HG03196 (cell line): ENCODE measurements at regions not wholly inside any gene's neighbourhood (a gene's known extent, or its start where the extent isn't known, plus 50 kb on each side); places are given as distances from the start of the nearest gene placed in this dataset.

Experiments used
- ATAC-seq: cut with Tn5 transposase; IDR thresholded peaks from one replicate; pipeline ENCODE4 v1.9.1; 2021; ENCODE audit not compliant: unreplicated experiment

DNA sequence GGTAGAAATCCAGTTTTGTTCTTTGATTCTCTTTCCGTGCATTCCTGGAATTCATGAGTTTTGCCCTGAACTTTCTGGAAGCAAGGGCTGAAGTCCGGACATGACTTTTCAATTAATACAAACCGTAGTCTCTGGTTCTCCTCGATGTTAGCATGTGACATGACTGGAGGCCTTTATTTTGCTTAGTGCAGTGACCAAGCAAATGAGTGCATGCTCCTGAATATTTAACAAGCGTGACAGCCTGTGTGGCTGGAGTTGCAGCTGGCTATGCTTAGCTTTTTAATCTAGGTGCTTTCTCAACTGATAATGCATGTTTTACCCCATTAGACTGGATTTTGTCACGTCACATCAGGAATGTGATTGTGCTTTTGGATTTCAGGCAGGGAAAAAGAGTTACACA is 302.1 kb downstream of the MAP2K6 start:
- no peak for ATAC-seq

DNA sequence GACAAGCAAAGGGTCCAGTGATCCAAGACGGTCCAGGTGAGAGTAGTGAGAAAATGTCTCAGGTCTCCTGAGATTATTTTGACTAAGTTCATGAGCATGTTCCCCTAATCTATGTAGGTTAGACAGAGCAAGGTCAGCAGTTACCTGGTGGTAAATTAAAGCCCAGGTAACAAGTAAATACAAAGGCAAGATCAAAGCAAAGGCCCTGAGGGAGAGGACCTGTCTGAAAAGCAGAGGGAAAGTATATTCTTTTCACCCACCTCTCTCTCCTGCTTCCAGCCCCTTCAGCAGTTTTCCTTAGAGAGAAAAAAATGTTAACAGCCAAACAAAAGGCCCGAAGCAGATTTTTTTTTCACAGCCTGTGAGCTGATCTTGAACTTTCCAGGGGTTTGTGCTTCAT is 302.7 kb downstream of the MAP2K6 start:
- no peak for ATAC-seq

DNA sequence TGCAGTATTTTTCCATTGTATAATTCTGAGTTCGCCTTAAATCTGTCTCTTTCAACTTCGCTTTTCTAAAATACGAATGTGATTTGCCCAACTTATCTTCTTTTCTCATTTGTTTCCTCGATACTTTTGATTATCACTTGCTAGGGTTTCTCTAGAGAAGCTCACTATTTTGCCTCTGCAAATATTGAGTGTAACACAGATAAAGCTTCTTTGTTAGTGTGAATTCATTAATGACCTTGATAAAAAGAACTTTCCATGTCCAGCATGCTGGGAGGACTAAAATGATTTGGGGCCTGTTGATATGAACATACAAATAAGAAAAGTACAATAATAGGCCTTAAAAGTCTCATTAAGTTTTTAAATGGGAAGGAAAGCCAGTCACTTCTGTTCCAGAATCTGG is 303.3 kb downstream of the MAP2K6 start:
- ATAC-seq: no peak

DNA sequence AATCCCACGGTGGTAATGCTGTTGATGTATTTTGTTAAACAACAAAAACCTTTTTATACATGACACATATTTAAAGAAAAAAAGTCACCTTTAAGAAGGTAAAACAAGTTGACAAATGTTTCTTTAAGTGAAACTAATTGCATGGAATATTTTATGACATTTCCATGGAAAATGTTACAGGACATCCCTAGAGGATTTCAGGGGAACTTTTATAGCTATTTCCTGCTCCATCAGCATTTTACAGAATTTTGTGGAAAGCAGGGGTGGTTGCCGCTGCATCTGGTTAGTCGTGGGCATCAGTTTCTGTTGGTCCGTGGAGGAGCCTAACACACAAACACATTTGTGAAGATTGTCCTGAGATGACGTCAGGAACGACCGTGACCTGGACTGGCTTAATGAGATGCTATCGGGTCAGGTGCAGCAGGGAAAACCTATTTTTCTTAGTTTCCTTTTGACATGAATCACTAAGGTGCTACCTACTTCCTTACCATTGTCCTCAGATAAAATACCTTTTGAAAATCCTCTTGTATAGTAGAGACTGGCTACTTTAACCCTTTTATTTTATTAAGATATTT is 305.1 kb downstream of the MAP2K6 start:
- no peak for ATAC-seq

DNA sequence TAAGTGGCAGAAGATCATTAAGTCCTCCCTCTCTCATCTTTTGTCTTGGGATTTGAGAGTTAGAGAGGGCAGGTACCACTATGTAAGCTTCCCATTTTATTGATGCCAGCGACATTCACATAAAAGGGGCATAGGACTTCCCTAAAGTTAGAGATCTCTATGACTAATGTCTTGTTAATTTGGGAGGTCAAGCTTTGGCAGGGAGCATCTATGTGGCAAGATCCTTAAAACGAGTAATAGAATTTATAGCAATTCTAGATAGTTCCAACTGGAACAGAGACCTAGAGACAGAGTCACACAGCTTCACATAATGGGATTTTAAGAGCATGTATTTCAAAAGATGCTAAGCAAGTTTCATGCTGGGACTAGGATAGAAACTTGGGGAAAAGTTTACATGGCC is 308.0 kb downstream of the MAP2K6 start:
- no peak for ATAC-seq

DNA sequence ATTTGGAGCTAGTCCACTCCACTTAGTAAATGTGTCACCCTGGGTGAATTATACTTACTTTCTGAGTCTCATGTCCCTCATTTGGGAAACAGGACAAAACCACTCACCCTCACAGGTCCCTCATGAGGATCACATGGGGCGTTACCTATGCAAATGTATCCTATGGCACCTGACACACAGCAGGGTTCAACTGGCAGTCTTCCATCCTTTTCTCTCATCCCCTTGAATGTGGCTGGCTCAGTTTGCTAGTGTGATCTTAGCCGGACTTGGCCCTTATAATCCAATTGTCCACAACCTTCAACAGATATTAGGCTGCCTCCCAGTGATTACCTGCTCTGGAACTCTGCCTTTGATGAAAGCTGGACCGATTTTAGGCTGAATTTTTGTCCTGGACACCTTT is 308.8 kb downstream of the MAP2K6 start:
- ATAC-seq: no peak

DNA sequence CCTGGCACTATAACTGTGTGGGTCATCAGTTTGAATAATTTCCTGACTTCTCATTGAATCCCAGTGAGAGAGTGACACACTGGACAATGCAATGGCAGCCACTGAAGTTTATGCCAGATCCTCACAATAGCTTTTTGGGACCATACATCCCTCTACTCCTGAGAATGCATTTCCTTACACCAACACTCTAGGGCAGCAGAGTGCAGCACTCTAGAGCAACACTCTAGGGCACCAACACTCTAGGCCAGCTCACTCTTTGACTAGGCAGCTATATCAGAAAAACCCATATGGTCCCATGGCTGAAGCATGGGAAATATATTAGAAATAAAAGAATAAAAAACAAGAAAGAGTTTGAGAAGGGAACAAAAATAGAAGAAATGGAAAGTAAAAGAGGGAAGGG is 309.2 kb downstream of the MAP2K6 start:
- ATAC-seq: no peak

DNA sequence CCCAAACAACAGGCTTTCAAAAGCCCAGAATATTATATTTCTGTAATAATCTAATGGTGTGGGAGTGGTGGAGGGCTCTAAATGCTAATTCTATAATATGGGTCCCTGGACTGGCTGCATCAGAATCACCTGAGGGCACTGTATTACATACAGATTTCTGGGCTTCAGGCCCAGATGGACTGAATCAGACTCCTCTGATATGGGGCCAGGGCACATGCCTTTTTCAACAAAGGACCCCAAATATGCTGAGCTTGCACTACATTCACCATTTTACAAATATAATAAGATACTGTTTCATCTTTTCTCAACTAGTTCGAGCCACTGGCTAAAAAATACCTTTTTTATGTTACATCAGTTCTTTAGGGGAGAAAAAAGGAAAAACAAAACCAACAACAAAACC is 309.7 kb downstream of the MAP2K6 start:
- ATAC-seq: no peak

DNA sequence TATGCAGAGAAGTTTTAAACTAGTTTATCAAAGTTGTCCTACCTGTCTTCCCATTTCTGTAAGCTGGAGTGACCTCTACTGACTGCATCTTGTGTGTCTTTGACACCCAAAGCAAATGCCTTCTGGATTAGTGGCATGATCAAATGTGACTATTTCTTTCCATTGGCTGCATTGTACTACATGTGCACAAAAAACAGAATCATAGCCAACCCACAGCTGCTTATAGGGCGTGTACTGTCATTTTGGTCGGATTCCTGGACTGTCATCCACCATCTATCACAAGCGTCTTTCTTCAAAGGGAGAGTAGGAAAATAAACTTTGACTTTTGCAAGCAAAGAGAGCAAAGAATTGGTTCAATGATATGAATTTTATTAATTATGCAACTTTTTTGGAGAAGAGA is 310.6 kb downstream of the MAP2K6 start:
- no peak for ATAC-seq

DNA sequence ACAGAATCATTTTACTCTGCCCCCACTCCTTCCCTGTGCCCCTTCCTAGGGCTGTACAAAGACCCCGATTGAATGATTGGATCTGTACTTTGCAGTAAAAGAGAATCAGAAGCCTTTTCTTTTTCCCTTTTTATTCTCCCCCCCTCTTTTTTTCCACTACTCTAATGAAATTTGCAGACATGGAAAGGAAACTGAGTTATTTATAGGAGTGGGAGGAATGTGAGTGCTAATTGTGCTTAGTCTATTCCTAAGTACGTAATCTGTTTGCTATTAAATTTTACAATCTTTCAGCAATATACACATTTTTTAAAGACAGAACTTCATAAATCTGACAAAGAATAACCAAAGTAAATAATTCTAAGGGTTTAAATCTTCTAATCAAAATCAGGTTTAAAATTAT is 314.3 kb downstream of the MAP2K6 start:
- ATAC-seq: no peak

DNA sequence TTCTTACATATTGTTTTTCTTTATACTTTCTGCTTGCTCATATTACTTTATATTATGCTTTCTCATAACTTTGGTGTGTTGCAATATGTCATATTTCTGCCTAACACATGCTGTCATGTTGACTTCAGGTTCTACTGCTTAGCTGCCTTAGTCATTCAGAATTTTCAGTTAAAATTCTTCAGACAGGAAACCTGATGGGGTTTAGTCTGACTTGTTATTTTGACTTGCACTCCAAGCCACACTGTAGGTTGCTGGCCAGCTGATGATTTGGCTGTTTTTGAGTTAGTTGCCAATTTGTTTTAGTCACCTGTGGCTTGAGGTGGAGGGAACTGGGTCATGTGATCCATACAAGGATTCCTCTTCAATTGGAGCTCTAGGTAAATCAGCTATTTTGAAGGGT is 315.4 kb downstream of the MAP2K6 start:
- no peak for ATAC-seq

DNA sequence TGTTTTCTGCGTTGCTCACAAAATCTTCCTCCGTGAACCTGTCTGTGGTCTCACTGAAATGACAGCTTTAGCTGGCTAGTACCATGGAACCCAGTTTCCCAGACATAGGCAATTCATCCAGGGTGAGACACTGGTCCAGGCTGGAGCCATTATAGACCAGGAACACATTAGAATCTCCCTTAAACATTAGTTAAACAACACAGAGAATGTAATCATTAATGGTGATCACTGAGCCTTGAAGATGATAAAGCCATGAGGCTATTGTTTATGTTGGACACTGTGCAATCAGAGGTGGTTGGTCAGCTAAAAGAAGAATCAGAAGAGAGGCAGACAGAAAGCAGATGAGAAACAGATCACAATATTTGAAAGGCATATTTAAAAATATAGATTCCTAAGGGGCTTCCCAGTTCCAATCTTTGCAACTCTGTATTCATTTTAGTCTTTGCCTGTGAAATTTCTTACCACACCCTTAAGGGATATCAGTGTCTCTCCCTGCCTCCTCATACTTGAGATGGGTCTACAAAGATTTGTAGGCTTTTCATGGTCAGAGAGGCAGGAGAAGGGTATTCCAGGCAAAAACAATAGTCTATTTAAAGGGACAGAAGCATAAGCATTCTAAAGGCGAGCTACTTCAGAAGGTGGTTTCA is 317.9 kb downstream of the MAP2K6 start:
- no peak for ATAC-seq

DNA sequence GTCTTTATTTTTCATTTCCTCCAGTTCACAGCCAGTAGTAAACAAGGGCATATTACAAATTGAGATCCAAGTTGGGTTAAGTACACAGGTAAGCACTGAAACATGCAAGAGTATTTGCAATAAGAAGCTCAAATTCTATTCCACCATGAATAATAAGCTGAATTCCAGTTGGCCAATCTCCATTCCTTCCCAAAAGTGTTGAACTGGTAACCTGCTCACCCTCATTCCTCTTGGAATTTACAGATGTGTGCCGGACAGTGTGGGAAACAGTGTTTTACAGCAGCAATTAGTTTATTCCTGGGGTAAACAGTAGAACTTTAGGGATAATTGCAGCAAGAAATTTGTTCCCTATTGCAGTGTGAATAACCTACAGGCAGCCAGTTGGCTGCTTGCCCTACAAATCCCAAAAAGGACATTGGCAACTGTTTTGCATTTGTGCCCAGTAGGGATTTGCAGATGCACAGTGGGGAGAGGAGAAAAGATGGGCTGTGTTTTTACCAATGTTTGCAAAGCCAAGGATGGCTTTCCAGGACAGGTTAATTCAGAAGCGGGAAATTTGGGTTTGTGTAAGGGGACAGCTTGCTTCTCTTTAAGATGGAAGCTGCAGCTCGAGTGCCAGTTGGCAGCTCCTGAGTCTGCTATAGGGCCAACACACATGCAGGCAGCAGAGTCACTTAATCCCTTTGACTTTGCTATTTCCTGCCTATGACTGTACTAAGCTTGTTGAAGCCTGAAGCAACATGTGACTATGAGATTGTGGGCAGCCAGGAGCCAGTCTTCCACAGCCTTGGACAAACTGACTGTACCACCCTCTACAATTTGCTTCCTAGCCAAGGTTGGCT is 318.9 kb downstream of the MAP2K6 start:
- no peak for ATAC-seq

DNA sequence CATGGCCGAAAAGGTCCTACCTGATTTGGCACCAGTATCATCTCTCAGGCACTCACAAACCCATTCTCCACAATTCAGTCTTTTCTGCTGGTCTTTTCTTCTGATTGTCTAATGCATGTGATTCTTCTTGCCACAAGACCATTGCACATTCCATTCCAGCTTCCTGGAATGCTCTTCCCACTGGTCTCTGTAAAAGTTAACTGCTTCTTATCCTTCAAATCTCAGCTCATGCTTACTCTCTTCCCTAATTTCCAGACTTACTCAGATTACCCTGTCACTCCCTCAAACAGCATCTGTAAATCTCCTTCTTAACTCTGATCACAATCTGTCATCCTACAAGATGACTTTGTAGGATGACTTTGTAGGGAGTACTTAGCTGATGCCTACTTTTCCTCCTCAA is 320.2 kb downstream of the MAP2K6 start:
- no peak for ATAC-seq

DNA sequence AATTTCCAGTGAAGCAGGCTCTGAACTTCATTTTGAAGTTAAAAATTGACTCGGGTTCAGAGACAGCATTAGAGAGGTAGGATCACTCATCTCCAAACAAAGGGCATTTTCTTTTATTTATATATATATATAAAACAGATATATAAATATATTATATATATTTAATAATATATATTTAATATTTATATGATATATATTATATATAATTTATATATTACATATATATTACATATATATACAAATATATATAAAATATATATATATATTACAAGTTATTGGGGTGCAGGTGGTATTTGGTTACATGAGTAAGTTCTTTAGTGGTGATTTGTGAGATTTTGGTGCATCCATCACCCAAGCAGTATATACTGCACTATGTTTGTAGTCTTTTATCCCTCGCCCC is 320.8 kb downstream of the MAP2K6 start:
- ATAC-seq: no peak

DNA sequence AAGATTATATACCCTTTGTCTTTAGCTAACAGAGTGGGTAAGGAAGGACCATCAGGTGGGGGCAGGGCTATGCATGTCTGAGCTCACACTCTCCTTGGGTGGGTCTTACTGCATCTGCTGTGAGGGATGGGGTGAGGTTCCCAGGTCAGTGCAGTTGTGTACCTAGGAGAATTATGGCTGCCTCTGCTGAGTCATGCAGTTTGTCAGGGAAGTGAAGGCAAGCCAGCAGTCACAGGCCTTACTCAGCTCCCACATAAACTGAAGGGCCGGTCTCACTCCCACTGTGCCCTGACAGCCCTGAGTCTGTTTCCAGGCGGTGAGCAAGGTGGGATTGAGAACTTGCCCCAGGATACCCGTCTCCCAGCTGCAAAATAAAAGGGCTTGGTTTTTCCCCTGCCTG is 328.6 kb downstream of the MAP2K6 start:
- no peak for ATAC-seq

DNA sequence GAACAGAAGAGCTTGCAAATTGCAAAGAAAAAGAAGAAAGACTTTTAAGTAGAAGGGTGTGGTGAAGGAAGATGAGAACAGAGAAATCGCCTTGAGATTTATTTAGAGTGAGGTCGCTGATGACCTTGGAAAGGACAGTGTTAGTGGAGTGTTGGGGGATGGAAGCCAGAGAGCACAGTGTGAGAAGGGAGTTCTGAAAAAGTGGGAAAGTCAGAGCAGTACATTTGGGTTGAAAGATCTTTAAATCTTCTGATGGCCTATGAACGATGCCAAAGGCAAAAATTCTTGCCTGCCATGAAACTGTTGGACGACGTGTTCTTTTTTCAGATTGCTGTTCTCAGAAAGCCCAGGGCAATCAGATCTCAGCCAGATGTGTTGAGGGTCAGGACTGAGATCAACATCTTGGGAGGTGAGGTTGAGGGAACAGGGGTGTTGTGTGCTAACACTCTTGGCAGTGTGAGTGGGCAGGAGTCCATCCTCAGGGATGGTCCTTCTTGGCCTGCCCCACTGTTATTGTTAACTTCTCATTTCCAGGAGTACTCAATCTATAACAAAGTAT is 330.1 kb downstream of the MAP2K6 start:
- ATAC-seq: no peak

DNA sequence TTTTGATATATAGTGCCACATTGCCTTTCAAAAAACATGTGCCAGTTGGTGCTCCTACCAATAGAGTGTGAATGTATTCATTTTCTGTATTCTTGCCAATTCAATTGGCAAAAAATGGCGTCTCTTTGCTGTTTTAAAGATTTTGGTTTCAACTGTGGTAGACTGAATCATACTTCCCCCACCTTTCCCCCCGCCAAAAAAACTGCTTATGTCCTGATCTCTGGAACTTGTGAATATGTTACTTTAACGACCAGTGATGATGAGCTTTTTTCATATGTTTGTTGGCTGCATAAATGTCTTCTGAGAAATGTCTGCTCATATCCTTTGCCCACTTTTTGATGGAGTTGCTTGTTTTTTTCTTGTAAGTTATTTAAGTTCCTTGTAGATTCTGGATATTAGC is 325.1 kb upstream of the KCNJ16 start:
- ATAC-seq: no peak

DNA sequence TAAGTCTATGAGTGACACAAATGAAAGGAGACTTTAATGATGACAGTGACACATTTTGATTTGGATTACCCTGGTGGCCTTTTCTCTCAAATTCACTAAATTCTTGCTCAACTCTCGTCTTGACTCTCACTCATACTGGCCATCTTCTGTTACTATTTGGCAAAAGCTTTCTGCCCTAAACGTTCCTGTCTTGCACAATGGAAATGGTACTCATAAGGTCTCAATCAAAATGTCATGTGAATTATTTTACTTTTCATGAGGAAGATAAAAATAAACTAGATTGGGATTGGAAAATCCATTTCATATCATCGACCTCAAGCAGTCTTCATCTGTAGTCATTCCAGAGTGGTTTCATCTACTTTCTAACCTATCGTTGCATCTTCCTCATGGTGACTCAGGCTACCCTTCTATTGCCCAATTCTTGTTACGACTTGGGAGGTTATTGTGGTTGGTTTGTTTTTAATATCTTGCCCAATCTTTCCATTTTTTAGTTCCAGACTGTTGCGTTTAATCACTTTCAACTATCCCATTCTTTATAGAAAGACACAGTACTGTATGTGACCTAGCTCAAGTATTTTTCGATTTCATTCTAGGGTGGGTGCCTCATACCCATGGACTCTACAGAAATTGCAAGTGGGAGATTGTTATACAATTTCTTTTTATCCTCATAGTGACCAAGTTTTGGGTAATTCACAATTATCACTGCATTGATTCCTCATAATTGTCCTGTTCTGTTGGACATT is 317.2 kb upstream of the KCNJ16 start:
- no peak for ATAC-seq

DNA sequence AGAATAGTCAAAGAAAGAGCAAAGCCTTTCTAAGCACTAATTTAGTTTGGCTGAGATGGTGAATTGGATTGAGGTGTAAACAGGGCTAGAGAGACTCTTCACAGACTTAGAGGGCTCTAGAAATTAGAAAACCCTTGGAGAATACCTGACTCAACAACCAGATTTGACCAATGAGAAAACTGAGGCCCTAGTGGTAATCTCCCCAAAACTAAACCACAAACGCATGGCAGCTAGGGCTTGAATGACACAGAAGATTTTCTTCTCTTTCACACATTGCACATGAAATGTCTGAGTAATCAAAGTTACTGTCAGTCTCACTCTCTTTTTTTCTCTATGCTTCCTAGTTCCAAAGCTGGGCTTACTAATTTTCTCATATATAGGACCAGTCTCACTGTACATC is 314.5 kb upstream of the KCNJ16 start:
- ATAC-seq: no peak

DNA sequence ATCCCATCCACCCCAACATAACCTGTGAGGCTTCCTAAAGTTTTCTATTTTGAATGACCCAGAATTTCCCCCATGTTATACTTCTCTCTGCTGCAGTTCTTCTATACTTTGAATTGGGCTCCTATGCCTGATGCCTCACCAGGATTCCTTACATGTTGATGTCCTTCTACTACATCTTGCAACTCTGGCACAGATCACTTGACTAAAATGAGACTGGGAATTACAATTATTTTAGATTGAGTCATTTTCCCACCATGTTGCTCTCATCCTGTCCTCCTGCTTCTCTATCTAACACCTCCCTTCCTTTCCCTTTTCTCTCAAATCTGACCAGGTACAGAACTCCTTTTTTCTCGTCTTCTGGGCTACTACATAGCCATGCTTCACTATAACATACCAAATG is 314.0 kb upstream of the KCNJ16 start:
- ATAC-seq: no peak
